ENCODE measurements at regions not wholly inside any gene's neighbourhood (a gene's known extent, or its start where the extent isn't known, plus 50 kb on each side); places are given as distances from the start of the nearest gene placed in this dataset.

GRCh38 chr3:56908004-56908403 is 106.3 kb upstream of the ARHGEF3 start:
- DNase-seq = peak in 1 of 5 donors; percentile 28

GRCh38 chr3:56904552-56905215 is 102.9 kb upstream of the ARHGEF3 start:
- H3K4me1 ChIP-seq (ENCODE audit: control insufficient read depth in 2 of 3, insufficient read depth in 2 of 3, low read depth in 1 of 3, low read length in 3 of 3) = no peaks in the 10 kb centered on the region
- no peak overlapping the region for H3K27ac ChIP-seq (ENCODE audit: low read depth in 2 of 2, low read length in 2 of 2)
- H3K36me3 ChIP-seq (ENCODE audit: control insufficient read depth in 2 of 3, insufficient read depth in 3 of 3, low read length in 3 of 3) = no peaks in the 10 kb centered on the region
- no peaks in the 10 kb centered on the region for H3K27me3 ChIP-seq (ENCODE audit: control insufficient read depth, insufficient read depth, low read length)
- intact Hi-C loops (cut with DNase I) = no loop called here
- FAIRE-seq = no peak
- no peak overlapping the region for H3K9ac ChIP-seq (ENCODE audit: low read length in 3 of 3)
- no peak overlapping the region for H3K4me3 ChIP-seq (ENCODE audit: low read length in 3 of 3)
- no peaks in the 10 kb centered on the region for H3K9me3 ChIP-seq (ENCODE audit: control insufficient read depth in 2 of 3, insufficient read depth in 1 of 3, low read length in 3 of 3)
- peak in 2 of 5 donors; percentile 53 to 62 for DNase-seq
- no peak for TF ChIP-seq CTCF (IDR thresholded peaks at IDR 0.05; ENCODE audit: borderline replicate concordance, extremely low read depth, insufficient read depth)

More at GRCh38 chr3:56908004-56908403, 106.3 kb upstream of the ARHGEF3 start:
- Histone ChIP-seq H3K4me1 (ENCODE audit: control insufficient read depth in 2 of 3, insufficient read depth in 2 of 3, low read depth in 1 of 3, low read length in 3 of 3) (no peaks in the 10 kb centered on the region), H3K9ac (ENCODE audit: low read length in 3 of 3) (no peak overlapping the region), H3K27me3 (ENCODE audit: control insufficient read depth, insufficient read depth, low read length) (no peaks in the 10 kb centered on the region), H3K36me3 (ENCODE audit: control insufficient read depth in 2 of 3, insufficient read depth in 3 of 3, low read length in 3 of 3) (no peaks in the 10 kb centered on the region), H3K9me3 (ENCODE audit: control insufficient read depth in 2 of 3, insufficient read depth in 1 of 3, low read length in 3 of 3) (no peaks in the 10 kb centered on the region), H3K4me3 (ENCODE audit: low read length in 3 of 3) (no peak overlapping the region), H3K27ac (ENCODE audit: low read depth in 2 of 2, low read length in 2 of 2) (no peak overlapping the region)
- intact Hi-C loops (cut with DNase I) = no loop called here
- FAIRE-seq = no peak
- TF ChIP-seq CTCF (IDR thresholded peaks at IDR 0.05; ENCODE audit: borderline replicate concordance, extremely low read depth, insufficient read depth) = no peak

- FAIRE-seq = no peak
- H3K27me3 ChIP-seq (ENCODE audit: control insufficient read depth, insufficient read depth, low read length) = no peaks in the 10 kb centered on the region
- DNase-seq = no peak
- H3K27ac ChIP-seq (ENCODE audit: low read depth in 2 of 2, low read length in 2 of 2) = no peak overlapping the region
- H3K9me3 ChIP-seq (ENCODE audit: control insufficient read depth in 2 of 3, insufficient read depth in 1 of 3, low read length in 3 of 3) = no peaks in the 10 kb centered on the region
- intact Hi-C loops (cut with DNase I) = no loop called here
- H3K36me3 ChIP-seq (ENCODE audit: control insufficient read depth in 2 of 3, insufficient read depth in 3 of 3, low read length in 3 of 3) = no peaks in the 10 kb centered on the region
- no peaks in the 10 kb centered on the region for H3K4me1 ChIP-seq (ENCODE audit: control insufficient read depth in 2 of 3, insufficient read depth in 2 of 3, low read depth in 1 of 3, low read length in 3 of 3)
- no peak for TF ChIP-seq CTCF (IDR thresholded peaks at IDR 0.05; ENCODE audit: borderline replicate concordance, extremely low read depth, insufficient read depth)
- H3K9ac ChIP-seq (ENCODE audit: low read length in 3 of 3) = no peak overlapping the region
- H3K4me3 ChIP-seq (ENCODE audit: low read length in 3 of 3) = no peak overlapping the region
These were observed 101.6 kb upstream of the ARHGEF3 start for GRCh38 chr3:56903231-56903782.

Measured in kidney (tissue), 13 donors.